Lung microvascular endothelial cell (primary cell): ENCODE measurements at regions not wholly inside any gene's neighbourhood (a gene's known extent, or its start where the extent isn't known, plus 50 kb on each side); places are given as distances from the start of the nearest gene placed in this dataset.

Experiments
- DNase-seq, 2 donors: peaks; one replicate each; pipeline versions ENCODE4 v3.0.0 to v3.0.0-alpha.2; 2010; ENCODE audit warnings: low read depth in 2 of 2

DNA sequence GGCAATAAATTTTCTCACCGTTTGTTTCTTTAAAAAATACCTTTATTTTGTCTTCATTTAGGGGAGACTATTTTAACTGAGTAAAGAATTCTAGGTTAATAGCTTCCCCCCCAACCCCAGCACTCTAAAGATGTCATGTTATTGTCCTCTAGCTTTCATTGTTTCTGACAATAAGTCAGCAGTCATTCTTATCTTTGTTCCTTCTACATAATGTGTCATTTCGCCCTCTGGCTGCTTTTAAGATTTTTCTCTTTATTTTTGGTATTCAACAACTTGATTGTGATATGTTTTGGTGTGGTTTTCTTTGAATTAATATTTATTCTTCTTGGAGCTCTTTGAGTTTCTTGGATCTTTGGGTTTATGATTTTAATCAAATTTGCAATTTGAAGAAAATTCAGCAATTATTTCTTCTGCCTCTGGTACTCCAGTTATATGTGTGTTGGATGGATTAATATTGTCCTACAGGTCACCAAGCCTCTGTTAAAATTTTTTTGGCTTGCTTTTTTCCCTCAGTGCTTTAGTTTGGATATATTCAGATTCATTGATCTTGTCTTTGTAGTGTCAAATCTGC is 64.6 kb upstream of the ELN start:
- DNase-seq, result no peak

- no peak for DNase-seq
Observed at GRCh38 chr7:73964786-73965185, 63.2 kb upstream of the ELN start.

- DNase-seq, result no peak
Observed at GRCh38 chr7:73966062-73966940, 61.7 kb upstream of the ELN start.

DNA sequence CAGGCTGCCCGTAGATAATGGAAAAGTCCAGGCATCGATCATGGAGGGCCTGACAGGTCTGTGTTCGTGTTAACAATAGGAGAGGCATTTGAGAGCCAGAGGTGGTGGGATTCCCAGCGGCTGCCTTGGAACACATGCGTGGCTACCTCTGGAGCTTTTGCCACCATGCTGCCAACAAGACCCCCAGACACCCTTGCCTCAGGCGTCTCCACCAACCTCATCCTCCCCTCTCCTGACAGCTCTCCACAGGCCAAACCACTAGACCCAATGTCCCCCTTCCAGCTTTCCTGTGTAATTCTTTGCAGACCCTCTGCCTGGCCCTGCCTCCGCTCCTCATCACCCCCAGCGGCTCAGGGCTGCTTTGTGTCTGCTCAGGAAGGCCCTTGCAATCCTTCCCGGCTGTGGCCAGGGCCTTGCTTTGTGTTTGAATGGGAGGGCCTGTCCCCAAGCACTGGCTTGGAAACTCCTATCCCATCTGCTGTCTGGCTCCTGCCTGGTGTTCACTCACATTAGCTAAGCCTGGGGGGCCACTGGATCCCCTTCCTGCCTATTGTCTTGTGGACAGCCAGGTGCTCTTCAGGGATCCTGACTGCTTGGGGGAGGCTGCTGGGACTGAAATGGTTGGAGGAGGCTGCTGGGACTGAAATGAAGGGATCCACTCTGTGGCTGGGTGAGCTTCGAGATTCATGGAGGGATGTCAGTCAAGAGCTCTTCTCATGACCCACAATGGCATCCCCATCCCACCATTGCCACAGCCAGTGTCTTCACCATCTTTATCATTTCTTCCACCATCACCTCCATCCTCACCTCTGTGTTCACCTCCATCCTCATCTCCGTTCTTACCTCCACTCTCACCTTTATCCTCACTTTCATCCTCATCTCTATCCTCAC is 60.8 kb upstream of the ELN start:
- no peak for DNase-seq

DNA sequence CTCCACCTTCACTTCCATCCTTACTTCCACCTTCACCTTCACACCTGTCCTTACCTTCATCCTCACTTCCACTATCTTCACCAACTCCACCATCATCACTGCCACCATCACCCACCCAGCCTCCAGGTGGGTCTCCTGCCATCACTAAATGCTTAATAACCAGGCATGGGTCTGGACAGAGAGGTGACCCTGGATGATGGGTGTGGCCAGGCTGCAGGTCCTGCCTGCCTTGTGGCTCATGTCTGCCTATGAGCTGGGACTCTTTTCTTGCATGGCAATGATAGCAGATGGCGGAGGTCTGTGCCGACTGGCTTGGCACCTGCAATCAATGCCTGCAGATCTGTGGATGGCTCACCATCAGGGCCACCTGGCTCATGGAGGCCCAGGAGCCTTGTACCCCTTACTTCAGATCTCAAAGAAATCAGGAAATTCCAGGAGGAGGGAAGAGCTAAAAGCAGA is 60.1 kb upstream of the ELN start:
- no peak for DNase-seq

GRCh38 chr7:73968487-73968886 is 59.5 kb upstream of the ELN start:
- DNase-seq, result no peak

DNA sequence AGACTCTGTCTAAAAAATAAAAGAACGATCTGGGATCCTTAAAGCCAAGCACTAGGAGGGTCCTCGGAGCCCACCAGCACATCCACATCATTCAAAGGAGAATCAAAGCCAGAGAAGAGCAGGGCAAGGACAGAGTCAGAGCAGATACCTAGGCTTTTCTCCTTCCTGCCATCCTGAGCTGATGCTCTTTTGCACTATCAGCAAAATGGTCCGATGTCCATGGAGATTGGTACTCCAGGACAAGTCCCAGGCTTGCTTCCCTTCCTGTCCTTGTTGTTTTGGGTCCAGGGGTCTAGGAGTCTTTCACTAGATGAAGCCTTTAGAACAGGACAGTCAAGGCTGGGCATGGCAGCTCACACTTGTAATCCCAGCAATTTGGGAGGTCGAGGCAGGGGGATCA is 58.0 kb upstream of the ELN start:
- no peak for DNase-seq

GRCh38 chr7:73970801-73971229 is 57.2 kb upstream of the ELN start:
- DNase-seq, result no peak

DNA sequence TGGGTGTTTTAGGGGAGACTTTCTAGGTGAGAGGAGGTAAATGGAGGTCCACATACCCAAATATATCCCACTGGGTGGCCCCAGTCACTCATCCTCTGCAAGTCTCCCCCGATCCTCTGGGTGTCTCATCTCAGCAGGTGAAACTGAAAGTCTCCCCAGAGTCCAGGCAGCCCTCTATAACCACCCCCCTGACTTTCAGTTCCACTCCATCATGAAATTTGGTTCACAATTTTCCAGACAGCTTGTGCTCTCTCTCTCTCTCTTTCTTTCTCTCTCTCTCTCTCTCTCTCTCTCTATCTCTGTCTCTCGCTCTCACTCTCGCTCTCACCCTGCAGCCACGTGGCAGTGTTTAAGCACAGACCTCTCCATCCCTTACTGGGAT is 56.7 kb upstream of the ELN start:
- no peak for DNase-seq

DNA sequence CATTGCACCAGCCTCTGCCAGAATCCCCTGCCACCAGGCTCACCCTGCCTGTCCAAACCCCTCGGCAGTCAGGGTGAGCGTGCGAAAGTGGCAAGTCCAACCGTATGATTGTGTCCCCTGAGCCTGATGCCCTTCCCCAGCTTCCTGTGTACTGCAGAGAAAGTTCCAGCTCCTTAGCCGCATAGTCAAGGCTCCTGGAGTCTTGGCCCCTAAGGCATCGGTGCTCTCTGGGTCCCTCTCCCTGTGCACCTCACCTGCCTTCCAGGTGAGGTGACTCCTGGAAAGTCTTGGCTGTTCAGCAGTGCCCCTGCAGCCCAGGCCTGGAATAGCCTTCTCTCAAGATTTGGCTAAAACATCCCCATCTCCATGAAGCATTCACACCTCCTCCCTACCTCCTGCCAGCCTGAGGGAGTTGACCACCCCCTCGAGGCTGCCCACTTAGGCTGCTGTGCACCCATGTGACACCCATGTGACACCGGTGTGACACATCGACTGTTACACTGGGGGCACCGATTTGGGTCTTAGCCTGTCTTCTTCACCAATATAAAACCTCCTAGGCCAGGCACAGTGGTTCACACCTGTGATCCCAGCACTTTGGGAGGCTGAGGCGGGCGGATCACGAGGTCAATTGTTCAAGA is 56.1 kb upstream of the ELN start:
- DNase-seq, result no peak

DNA sequence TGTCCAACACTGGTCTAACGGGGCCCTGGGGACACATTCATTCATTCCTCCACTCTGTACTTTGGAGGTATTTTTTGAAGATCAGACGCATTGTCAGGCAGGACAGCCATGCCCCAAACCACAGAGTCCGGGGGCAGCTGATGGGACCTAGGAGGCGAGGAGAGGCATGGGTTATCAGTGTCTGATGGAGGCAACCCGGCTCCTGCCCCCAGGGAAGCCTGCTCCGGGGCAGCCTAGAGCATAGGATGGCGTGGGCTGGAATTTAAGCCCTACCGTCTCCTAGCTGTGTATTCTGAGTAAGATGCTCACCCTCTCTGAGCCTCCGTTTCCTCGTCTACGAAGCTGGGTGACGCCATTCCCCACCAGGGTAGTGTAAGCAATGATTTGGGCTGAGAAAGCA is 55.4 kb upstream of the ELN start:
- DNase-seq, result no peak

DNA sequence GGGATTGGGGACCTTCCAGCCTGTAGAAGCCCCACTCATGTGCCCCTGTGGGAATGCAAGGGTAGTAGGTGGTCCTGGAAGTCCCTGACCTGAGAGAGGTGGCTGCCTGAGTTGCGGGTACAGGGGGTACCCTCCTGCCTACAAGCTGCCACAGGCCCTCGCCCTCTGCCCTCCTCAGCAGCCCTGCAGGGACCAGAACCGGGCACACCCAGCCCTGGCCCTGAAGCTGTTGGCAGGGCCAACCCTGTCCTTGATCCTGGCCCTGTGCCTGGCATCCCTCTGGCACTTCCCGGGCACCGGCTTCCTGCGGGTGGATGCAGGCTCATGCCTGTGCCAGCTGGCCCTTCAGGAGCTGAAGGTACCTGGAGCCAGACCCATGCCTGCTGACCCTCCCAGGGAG is 54.9 kb upstream of the ELN start:
- no peak for DNase-seq

DNA sequence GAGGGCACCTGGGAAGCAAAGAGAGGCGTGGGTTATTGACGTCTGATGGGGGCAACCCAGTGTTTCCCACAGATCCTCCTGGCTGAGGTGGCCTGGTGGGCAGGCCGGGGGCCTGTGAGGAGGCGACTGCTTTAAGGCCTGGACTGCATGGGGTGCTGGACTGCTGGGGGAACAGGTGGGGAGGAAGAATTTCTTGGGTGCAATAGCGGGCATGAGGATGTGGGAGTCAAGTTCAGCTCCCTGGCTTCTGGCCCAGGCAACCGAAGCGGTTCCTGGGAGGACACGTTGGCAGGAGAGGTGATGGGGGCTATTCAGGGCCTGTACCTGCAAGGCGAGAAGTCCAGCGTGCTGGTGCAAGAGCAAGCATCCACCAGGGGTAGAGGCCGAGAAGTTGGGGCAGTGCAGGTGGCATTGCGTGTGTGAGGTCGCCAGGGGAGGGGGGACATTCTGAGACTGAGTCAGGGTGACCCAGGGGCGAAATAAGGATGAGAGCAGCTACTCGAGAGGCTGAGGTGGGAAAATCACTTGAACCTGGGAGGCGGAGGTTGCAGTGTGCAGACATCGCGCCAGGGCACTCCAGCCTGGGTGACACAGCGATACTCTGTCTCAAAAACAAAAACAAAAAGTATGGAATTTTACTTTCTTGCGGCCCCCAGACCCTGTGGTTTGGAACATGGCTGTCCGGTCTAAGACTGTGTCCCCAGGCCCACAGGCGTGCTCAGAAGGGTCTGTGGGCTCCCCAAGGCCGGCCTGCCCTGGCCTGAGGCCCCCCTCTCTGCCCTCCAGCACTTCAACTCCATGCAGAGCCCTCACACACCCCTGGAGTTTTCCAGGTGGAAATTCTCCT is 53.6 kb upstream of the ELN start:
- DNase-seq, result no peak

DNA sequence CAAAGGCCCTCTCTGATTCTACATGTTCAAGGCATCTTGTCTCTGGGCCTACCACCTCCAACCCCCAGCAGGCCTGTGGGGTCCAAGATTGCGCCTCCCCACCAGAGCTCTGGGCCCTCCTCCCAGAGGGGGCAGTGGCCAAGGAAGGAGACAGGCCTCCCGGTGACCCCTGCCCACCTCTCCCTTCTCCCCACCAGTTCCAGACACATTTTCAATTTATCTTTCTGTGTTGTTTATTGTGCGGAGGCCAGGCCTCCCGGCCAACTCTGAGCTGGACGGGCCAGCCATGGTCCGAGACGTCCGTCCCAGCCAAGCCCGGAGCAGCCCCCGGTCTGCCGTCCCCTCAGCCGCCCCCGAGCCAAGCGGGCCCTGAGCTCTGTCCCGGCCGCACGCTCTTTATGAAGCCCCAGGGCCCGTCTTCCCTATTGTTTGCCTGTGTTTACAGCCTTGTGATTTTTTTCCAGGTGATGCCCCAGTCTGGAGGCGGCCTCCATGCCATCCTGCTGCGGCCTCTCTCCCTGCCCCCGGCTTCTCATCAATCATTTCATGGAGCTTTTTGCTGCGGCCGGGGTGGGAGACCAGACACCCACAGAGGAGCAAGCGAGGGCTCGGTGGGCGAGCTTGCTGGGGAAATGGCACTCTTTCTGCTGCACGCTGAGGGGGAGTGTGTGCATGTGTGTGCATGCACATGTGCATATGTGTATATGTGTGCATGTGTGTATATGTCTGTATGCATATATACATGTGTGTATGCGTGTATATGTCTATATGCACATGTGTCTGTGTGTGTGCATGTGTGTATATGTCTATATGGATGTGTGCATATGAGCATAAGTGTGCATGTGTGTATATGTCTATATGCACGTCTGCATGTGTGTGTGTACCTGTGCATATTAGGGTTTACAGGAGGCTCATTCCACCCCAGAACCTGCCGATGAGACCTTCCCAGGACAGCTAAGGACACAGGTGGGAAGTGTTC is 52.7 kb upstream of the ELN start:
- DNase-seq, result no peak

GRCh38 chr7:73976761-73977618 is 51.0 kb upstream of the ELN start:
- DNase-seq, result no peak

GRCh38 chr7:73977619-73978618 is 50.1 kb upstream of the ELN start:
- no peak for DNase-seq
